ENCODE measurements at regions not wholly inside any gene's neighbourhood (a gene's known extent, or its start where the extent isn't known, plus 50 kb on each side); places are given as distances from the start of the nearest gene placed in this dataset.

DNA sequence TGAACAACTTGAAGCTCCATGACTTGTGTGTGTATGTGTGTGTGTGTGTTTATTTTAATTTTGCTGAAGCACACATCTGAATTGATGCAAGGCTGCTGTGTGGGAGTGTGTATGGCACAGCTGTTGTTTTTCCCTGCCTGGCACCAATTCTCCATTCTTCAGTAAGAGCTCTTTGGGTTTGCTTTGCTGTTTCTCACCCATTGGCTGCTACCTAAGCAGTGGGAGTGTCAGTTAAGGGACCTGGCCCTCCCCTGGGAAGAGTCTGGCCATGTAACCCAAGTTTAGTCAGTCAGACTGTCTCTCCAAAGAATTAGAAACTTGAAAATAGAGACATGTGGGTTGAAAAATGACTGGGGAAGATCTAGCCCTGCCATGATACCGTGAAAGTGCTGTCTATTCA is 126.2 kb upstream of the SYNPR start:
- TF ChIP-seq EZH2 (IDR thresholded peaks at IDR 0.05; ENCODE audit: low read length, missing control alignments) (no peak), CTCF (conservative IDR thresholded peaks at IDR 0.05 in 1 of 2, IDR thresholded peaks at IDR 0.05 in 1 of 2; ENCODE audit: low read depth in 1 of 2, low read length in 2 of 2) (no peak)
- no peaks in the 10 kb centered on the region for H3K4me1 ChIP-seq (ENCODE audit: control insufficient read depth, extremely low read depth, insufficient read depth, low read length)
- no peaks in the 10 kb centered on the region for H3K9me3 ChIP-seq (ENCODE audit: control insufficient read depth, insufficient read depth, low read depth, low read length)
- H3K36me3 ChIP-seq (ENCODE audit: control insufficient read depth, insufficient read depth, low read length), result no peaks in the 10 kb centered on the region
- no peak overlapping the region for H3K9ac ChIP-seq (ENCODE audit: insufficient read depth, low read length)
- H3K4me2 ChIP-seq (ENCODE audit: extremely low read depth, insufficient read depth, low read length), result no peak overlapping the region
- no peaks in the 10 kb centered on the region for H3K79me2 ChIP-seq (ENCODE audit: control insufficient read depth, insufficient read depth, low read length)
- no peak overlapping the region for H3K4me3 ChIP-seq (replicated peaks in 1 of 4; ENCODE audit: control extremely low read depth in 1 of 4, insufficient read depth in 1 of 4, low read depth in 3 of 4, low read length in 4 of 4)
- no peak for DNase-seq (ENCODE audit: low read depth in 2 of 2)
- no peak overlapping the region for H2AFZ ChIP-seq (ENCODE audit: low read length)
- no peak overlapping the region for H3K27ac ChIP-seq (ENCODE audit: insufficient read depth, low read length)
- H4K20me1 ChIP-seq (ENCODE audit: control insufficient read depth, extremely low read depth, insufficient read depth, low read length), result no peaks in the 10 kb centered on the region
- no peaks in the 10 kb centered on the region for H3K27me3 ChIP-seq (ENCODE audit: control insufficient read depth, insufficient read depth, low read length)

- Histone ChIP-seq H3K79me2 (ENCODE audit: control insufficient read depth, insufficient read depth, low read length) (no peaks in the 10 kb centered on the region), H3K27ac (ENCODE audit: insufficient read depth, low read length) (no peak overlapping the region), H3K4me1 (ENCODE audit: control insufficient read depth, extremely low read depth, insufficient read depth, low read length) (no peaks in the 10 kb centered on the region), H4K20me1 (ENCODE audit: control insufficient read depth, extremely low read depth, insufficient read depth, low read length) (no peaks in the 10 kb centered on the region), H3K36me3 (ENCODE audit: control insufficient read depth, insufficient read depth, low read length) (no peaks in the 10 kb centered on the region), H3K27me3 (ENCODE audit: control insufficient read depth, insufficient read depth, low read length) (no peaks in the 10 kb centered on the region), H3K9me3 (ENCODE audit: control insufficient read depth, insufficient read depth, low read depth, low read length) (no peaks in the 10 kb centered on the region), H3K9ac (ENCODE audit: insufficient read depth, low read length) (no peak overlapping the region), H2AFZ (ENCODE audit: low read length) (no peak overlapping the region), H3K4me3 (replicated peaks in 1 of 4; ENCODE audit: control extremely low read depth in 1 of 4, insufficient read depth in 1 of 4, low read depth in 3 of 4, low read length in 4 of 4) (no peak overlapping the region), H3K4me2 (ENCODE audit: extremely low read depth, insufficient read depth, low read length) (no peak overlapping the region)
- TF ChIP-seq EZH2 (IDR thresholded peaks at IDR 0.05; ENCODE audit: low read length, missing control alignments), result no peak
- no peak for TF ChIP-seq CTCF (conservative IDR thresholded peaks at IDR 0.05 in 1 of 2, IDR thresholded peaks at IDR 0.05 in 1 of 2; ENCODE audit: low read depth in 1 of 2, low read length in 2 of 2)
- no peak for DNase-seq (ENCODE audit: low read depth in 2 of 2)
These were observed 118.3 kb upstream of the SYNPR start for GRCh38 chr3:63159764-63160163.

DNA sequence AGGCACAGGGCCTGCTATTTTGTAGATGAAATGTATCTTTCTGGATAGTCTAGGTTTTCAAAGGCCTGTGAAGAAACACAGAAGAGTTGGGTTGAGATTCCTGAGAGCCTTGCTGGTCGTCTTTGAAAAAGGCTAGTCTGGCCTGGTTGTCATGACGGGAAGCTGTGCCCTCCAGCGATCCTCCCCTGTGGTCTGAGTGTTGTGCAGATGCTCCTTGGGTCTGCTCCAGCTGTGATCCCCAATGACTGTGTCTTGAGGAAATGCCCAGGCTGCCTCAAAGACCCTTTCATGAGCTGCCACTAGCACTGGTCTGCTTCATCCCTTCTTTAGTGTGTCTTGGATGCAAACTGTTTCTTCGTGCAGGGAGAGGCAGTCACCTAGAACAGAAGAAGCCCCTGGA is 111.0 kb upstream of the SYNPR start:
- no peaks in the 10 kb centered on the region for H3K27me3 ChIP-seq (ENCODE audit: control insufficient read depth, insufficient read depth, low read length)
- H3K27ac ChIP-seq (ENCODE audit: insufficient read depth, low read length), result no peak overlapping the region
- H3K9ac ChIP-seq (ENCODE audit: insufficient read depth, low read length), result no peak overlapping the region
- H3K4me1 ChIP-seq (ENCODE audit: control insufficient read depth, extremely low read depth, insufficient read depth, low read length), result no peaks in the 10 kb centered on the region
- TF ChIP-seq CTCF (conservative IDR thresholded peaks at IDR 0.05 in 1 of 2, IDR thresholded peaks at IDR 0.05 in 1 of 2; ENCODE audit: low read depth in 1 of 2, low read length in 2 of 2) (no peak), EZH2 (IDR thresholded peaks at IDR 0.05; ENCODE audit: low read length, missing control alignments) (no peak)
- H3K4me3 ChIP-seq (replicated peaks in 1 of 4; ENCODE audit: control extremely low read depth in 1 of 4, insufficient read depth in 1 of 4, low read depth in 3 of 4, low read length in 4 of 4), result no peak overlapping the region
- DNase-seq (ENCODE audit: low read depth in 2 of 2), result no peak
- no peaks in the 10 kb centered on the region for H3K79me2 ChIP-seq (ENCODE audit: control insufficient read depth, insufficient read depth, low read length)
- no peak overlapping the region for H3K4me2 ChIP-seq (ENCODE audit: extremely low read depth, insufficient read depth, low read length)
- no peaks in the 10 kb centered on the region for H4K20me1 ChIP-seq (ENCODE audit: control insufficient read depth, extremely low read depth, insufficient read depth, low read length)
- no peak overlapping the region for H2AFZ ChIP-seq (ENCODE audit: low read length)
- H3K36me3 ChIP-seq (ENCODE audit: control insufficient read depth, insufficient read depth, low read length), result no peaks in the 10 kb centered on the region
- no peaks in the 10 kb centered on the region for H3K9me3 ChIP-seq (ENCODE audit: control insufficient read depth, insufficient read depth, low read depth, low read length)
